ENCODE measurements at regions not wholly inside any gene's neighbourhood (a gene's known extent, or its start where the extent isn't known, plus 50 kb on each side); places are given as distances from the start of the nearest gene placed in this dataset.

DNA sequence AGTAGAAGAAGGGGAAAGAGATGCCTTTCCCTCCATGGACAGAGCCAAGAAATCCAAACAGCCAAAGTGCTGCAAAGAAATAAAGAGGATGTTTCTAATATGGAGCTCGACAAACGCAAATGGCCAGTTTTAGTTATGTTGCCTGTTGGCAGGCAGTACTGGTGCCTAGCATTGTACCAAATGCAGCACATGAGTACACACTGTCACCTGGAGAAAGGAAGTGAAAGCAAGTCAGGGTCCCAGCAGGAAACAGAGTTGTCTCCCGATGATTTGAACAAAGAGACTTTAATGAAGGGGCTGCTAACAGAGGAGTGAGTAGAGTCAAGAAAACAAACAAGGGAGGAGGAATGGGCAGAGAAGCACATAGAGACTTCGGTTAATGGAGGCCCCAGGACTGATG, 623.0 kb downstream of the BCL11A start:
- no peak for TF ChIP-seq CTCF (IDR thresholded peaks at IDR 0.05; ENCODE audit: poor library complexity, severe bottlenecking)
- TF ChIP-seq EP300 (conservative IDR thresholded peaks at IDR 0.05; ENCODE audit: poor library complexity, severe bottlenecking), result no peak
- TF ChIP-seq REST (IDR thresholded peaks at IDR 0.05; ENCODE audit: borderline replicate concordance), result no peak
- TF ChIP-seq EZH2 (IDR thresholded peaks at IDR 0.05; ENCODE audit: borderline replicate concordance, insufficient read depth, low read length, poor library complexity, severe bottlenecking), result no peak
- no peak for TF ChIP-seq RAD21 (conservative IDR thresholded peaks at IDR 0.05)
- no peak for TF ChIP-seq POLR2AphosphoS5 (IDR thresholded peaks at IDR 0.05)
- TF ChIP-seq TAF1 (IDR thresholded peaks at IDR 0.05; ENCODE audit: low read depth), result no peak
- no peak for TF ChIP-seq MXI1 (conservative IDR thresholded peaks at IDR 0.05; ENCODE audit: poor library complexity, severe bottlenecking)
- TF ChIP-seq SMC3 (conservative IDR thresholded peaks at IDR 0.05; ENCODE audit: poor library complexity), result no peak
